Transverse colon (tissue), 4 donors: ENCODE measurements at regions not wholly inside any gene's neighbourhood (a gene's known extent, or its start where the extent isn't known, plus 50 kb on each side); places are given as distances from the start of the nearest gene placed in this dataset.
"Not testable (repeated sequence)": the region's sequence is repeated elsewhere in the genome, so short reads cannot be mapped to it uniquely, and the experiment has no call there.

ENCODE experiments used
- DNase-seq: peaks from one replicate; pipeline ENCODE4 v3.0.0-alpha.2; 2019
- H3K27ac ChIP-seq, 4 donors: fragments of 200-600 bp; sonication (generic); 2 replicates each; pipeline ENCODE4 v1.5.1; 2016 to 2018; ENCODE audit warnings: inconsistent platforms in 4 of 4
- H3K27me3 ChIP-seq: fragments of 200-600 bp; sonication (generic); 2 replicates; pipeline ENCODE4 v1.5.1; 2017; ENCODE audit warnings: inconsistent platforms
- H3K36me3 ChIP-seq, 4 donors: fragments of 200-600 bp; sonication (generic); 2 replicates each; pipeline ENCODE4 v1.5.1; 2017 to 2019; ENCODE audit warnings: inconsistent platforms in 4 of 4
- H3K4me1 ChIP-seq, 4 donors: fragments of 200-600 bp; sonication (generic); 2 replicates each; pipeline ENCODE4 v1.5.1; 2017 to 2020; ENCODE audit warnings: inconsistent platforms in 4 of 4
- H3K4me3 ChIP-seq, 4 donors: fragments of 200-600 bp; sonication (generic); 1 replicate in 1 of 4; 2 replicates in 3 of 4; pipeline versions ENCODE4 v1.5.1 to v1.6.1; 2017 to 2019; ENCODE audit warnings: inconsistent platforms in 4 of 4
- H3K9me3 ChIP-seq, 2 donors: fragments of 200-600 bp; sonication (generic); 2 replicates each; pipeline ENCODE4 v1.5.1; 2017 to 2019; ENCODE audit warnings: inconsistent platforms in 2 of 2
- EP300 ChIP-seq: sonication (generic); formaldehyde crosslinking; IDR thresholded peaks from one replicate; pipeline ENCODE4 v1.6.1; 2017; ENCODE audit warnings: antibody characterized with exemption, low read depth
- POLR2A ChIP-seq: fragments of 450-650 bp; IDR thresholded peaks from one replicate; pipeline ENCODE4 v1.6.1; 2016; ENCODE audit warnings: antibody characterized with exemption, mild to moderate bottlenecking, moderate library complexity
- POLR2AphosphoS5 ChIP-seq, 3 donors: sonication (generic); formaldehyde crosslinking; IDR thresholded peaks; one replicate each; pipeline ENCODE4 v1.6.1; 2016; ENCODE audit warnings: antibody characterized with exemption in 3 of 3
- WGBS, 2 donors: methylation state at CpG; one replicate each; pipeline ENCODE4 v1.1.5; 2018; ENCODE audit warnings: low coverage in 1 of 2; 5-methylcytosine and 5-hydroxymethylcytosine counted together
- in situ Hi-C, 4 donors: fragments of 200-750 bp; cut with MboI; loops; one replicate each; pipeline versions ENCODE4 v1.15.0 to v1.15.1; 2017; ENCODE audit warnings: low sequenced_read_pairs in 3 of 4, low pct_ligation_motif_present in 1 of 4, low pct_unique_long_range_greater_than_20kb in 1 of 4
- intact Hi-C: fragments of 100-400 bp; cut with DNase I; formaldehyde crosslinking; loops from one replicate; pipeline ENCODE4 v1.15.1; 2023; ENCODE audit warnings: low total_unique reads
- TF ChIP-seq, protein P1 (sequence below), 5 experiments: fragments of 200-600 bp in 3 of 5; fragments of 450-650 bp in 2 of 5; sonication (generic) in 3 of 5; IDR thresholded peaks; 1 replicate in 2 of 5; 2 replicates in 3 of 5; pipeline ENCODE4 v1.5.1; 2016 to 2017; ENCODE audit warnings: antibody characterized with exemption in 5 of 5, inconsistent platforms in 3 of 5, mild to moderate bottlenecking in 2 of 5, moderate library complexity in 1 of 5

DNA sequence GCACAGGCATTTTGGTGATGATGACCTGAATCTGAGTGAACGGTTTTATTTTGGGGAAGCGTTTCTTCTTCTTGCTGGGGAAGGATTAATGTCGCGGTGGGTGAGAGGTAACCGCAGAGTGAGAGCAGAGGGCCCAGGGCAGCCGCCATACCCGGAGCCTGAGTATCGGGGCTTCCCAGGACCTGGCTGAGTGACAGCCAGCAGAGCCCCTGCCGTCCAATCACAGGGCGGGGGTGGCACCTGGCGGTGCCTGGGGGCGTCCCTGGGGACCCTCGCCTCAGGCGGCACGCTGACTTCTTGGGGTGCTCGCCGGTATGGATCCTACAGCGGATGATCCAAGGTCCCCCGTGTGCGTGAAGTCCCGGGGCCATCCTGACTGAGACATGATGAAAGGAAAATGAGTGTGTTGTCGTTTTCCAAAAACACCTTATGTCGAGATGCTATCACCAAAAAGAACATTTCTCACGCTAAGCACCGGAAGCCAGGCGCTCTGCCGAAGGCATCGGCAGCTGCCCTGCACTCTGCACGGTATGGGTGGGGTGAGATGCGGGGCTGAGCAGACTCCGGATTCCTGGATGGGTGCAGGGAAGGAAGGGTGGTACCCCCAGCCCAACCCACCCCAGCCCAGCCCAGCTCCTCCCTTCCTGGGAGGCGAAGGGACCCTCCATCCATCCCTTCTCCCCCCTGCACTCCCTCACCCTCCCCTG, 227.9 kb upstream of the SHH start:
- no peak for TF ChIP-seq POLR2A
- TF ChIP-seq, protein P1, sequence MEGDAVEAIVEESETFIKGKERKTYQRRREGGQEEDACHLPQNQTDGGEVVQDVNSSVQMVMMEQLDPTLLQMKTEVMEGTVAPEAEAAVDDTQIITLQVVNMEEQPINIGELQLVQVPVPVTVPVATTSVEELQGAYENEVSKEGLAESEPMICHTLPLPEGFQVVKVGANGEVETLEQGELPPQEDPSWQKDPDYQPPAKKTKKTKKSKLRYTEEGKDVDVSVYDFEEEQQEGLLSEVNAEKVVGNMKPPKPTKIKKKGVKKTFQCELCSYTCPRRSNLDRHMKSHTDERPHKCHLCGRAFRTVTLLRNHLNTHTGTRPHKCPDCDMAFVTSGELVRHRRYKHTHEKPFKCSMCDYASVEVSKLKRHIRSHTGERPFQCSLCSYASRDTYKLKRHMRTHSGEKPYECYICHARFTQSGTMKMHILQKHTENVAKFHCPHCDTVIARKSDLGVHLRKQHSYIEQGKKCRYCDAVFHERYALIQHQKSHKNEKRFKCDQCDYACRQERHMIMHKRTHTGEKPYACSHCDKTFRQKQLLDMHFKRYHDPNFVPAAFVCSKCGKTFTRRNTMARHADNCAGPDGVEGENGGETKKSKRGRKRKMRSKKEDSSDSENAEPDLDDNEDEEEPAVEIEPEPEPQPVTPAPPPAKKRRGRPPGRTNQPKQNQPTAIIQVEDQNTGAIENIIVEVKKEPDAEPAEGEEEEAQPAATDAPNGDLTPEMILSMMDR (IDR thresholded peaks at IDR 0.05): no peak
- TF ChIP-seq EP300: no peak
- no peak for TF ChIP-seq POLR2AphosphoS5 (IDR thresholded peaks at IDR 0.05)

DNA sequence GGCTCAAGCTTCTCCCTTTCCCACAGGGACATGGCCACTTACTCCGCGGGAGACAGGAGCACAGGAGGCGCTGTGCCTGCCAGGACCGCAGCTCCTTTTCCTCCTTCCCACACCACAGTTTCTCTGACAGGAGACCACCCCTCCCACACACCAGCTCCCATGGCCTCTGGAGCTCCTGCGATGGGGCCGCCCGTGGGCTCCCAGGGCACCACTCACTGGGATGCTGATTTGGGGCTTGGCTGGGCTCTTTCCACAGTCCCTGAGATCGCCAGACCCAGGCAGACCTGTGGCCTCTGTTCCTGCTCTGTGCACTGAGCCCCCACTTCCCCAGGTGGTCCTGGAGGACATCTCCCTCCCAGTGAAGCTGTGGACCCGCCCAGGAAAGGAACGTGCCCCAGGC, 226.9 kb upstream of the SHH start:
- no peak overlapping the region for H3K4me3 ChIP-seq
- no peaks in the 10 kb centered on the region for H3K27me3 ChIP-seq
- no peaks in the 10 kb centered on the region for H3K9me3 ChIP-seq
- H3K36me3 ChIP-seq: no peaks in the 10 kb centered on the region
- no peak for DNase-seq
- H3K27ac ChIP-seq: no peak overlapping the region
- intact Hi-C loops (no loop called here), in situ Hi-C loops (no loop called here)
- WGBS, 2 donors: 85% methylated on average over 10 of the region's 10 CpGs; no CpG with 5 or more reads in 1 of the 2 donors
- H3K4me1 ChIP-seq: no peaks in the 10 kb centered on the region
- TF ChIP-seq POLR2AphosphoS5 (IDR thresholded peaks at IDR 0.05) (no peak), POLR2A (no peak), EP300 (no peak)
- TF ChIP-seq, protein P1 (IDR thresholded peaks at IDR 0.05): no peak

More for the DNA sequence above, 227.9 kb upstream of the SHH start:
- no peak overlapping the region for H3K4me3 ChIP-seq
- no peak overlapping the region for H3K27ac ChIP-seq
- in situ Hi-C loops: no loop called here
- no peak for DNase-seq
- intact Hi-C loops: no loop called here
- H3K9me3 ChIP-seq: no peaks in the 10 kb centered on the region
- H3K4me1 ChIP-seq: no peaks in the 10 kb centered on the region
- 76 to 89% methylated on average over 10 to 31 of the region's 32 CpGs for WGBS, 2 donors
- H3K27me3 ChIP-seq: no peaks in the 10 kb centered on the region
- no peaks in the 10 kb centered on the region for H3K36me3 ChIP-seq

DNA sequence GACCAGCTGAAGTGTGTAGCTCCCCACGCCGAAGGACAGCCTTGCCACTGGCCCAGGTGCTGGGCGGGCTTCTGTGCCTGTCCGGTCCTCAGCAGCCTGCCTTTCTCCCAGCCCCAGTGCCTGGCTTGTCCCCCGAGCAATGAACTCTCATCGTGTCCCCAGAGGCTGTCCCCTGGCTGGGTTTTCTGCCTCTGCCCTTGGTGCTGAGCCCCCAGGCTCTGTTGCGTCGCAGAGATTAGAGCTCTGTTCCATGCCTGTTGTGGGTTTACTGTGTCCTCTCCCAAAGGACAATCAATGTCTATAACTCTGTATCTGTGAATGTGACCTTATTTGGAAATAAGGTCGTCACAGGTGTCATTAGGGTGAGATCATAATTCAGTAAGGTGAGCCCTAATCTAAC, 226.1 kb upstream of the SHH start:
- H3K36me3 ChIP-seq: no peaks in the 10 kb centered on the region
- no peak for DNase-seq
- intact Hi-C loops (no loop called here), in situ Hi-C loops (no loop called here)
- no peak overlapping the region for H3K27ac ChIP-seq
- H3K4me1 ChIP-seq: no peaks in the 10 kb centered on the region
- WGBS, 2 donors: 67 to 73% methylated on average over 3 to 9 of the region's 9 CpGs
- no peak overlapping the region for H3K4me3 ChIP-seq
- H3K9me3 ChIP-seq: no peaks in the 10 kb centered on the region
- TF ChIP-seq EP300 (no peak), POLR2AphosphoS5 (IDR thresholded peaks at IDR 0.05) (no peak), POLR2A (no peak)
- TF ChIP-seq, protein P1 (IDR thresholded peaks at IDR 0.05): no peak
- no peaks in the 10 kb centered on the region for H3K27me3 ChIP-seq

DNA sequence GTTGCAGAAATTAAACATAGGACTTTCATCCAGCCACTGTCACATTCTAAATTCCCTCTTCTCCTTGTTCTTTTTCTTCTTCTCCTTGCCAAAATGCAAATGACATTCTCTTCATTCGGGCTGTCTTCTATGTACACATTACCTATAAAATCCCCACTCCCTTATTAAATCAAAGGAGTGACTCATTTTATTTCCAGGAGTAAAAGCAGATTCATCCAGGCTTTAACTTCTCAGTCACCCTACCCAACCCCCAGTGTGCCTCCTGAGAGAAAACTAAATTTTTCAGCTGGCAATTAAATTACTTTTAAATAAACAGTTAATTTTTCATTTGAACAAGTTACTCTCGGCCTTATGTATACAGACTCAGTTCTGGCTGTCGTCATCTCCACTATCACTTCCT, 223.9 kb upstream of the SHH start:
- Histone ChIP-seq H3K36me3 (no peaks in the 10 kb centered on the region), H3K27me3 (no peaks in the 10 kb centered on the region), H3K4me3 (no peak overlapping the region), H3K9me3 (no peaks in the 10 kb centered on the region), H3K27ac (no peak overlapping the region), H3K4me1 (no peaks in the 10 kb centered on the region)
- intact Hi-C loops: no loop called here
- no peak for DNase-seq
- WGBS, 2 donors: 28 to 34% methylated on average over 3 of the region's 3 CpGs
- TF ChIP-seq POLR2A (no peak), POLR2AphosphoS5 (IDR thresholded peaks at IDR 0.05) (no peak), EP300 (no peak)
- TF ChIP-seq, protein P1 (IDR thresholded peaks at IDR 0.05): no peak
- in situ Hi-C loops: no loop called here

DNA sequence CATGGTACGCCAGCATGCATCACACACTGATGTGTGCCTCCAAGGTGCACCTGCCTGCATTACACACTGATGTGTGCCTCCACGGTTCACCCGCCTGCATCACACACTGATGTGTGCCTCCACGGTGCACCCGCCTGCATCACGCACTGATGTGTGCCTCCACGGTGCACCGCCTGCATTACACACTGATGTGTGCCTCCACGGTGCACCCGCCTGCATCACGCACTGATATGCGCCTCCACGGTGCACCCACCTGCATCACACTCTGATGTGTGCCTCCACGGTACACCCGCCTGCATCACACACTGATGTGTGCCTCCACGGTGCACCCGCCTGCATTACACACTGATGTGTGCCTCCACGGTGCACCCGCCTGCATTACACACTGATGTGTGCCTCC, 223.1 kb upstream of the SHH start:
- intact Hi-C loops, H3K4me3 ChIP-seq, in situ Hi-C loops, H3K9me3 ChIP-seq, H3K27me3 ChIP-seq, DNase-seq, H3K4me1 ChIP-seq, H3K27ac ChIP-seq, H3K36me3 ChIP-seq: not testable (repeated sequence)
- 89% methylated on average over 19 of the region's 19 CpGs; no CpG with 5 or more reads in 1 of the 2 donors for WGBS, 2 donors
